GM18499 (cell line): ENCODE measurements at regions not wholly inside any gene's neighbourhood (a gene's known extent, or its start where the extent isn't known, plus 50 kb on each side); places are given as distances from the start of the nearest gene placed in this dataset.

Experiments used
- ATAC-seq: cut with Tn5 transposase; IDR thresholded peaks from one replicate; pipeline ENCODE4 v1.9.1; 2021; ENCODE audit warnings: moderate number of reproducible peaks; ENCODE audit not compliant: insufficient read depth, unreplicated experiment

- no peak for ATAC-seq
These were observed 53.0 kb downstream of the RASSF10 start for GRCh38 chr11:13062115-13062514.

GRCh38 chr11:13064593-13064992 lies 55.5 kb downstream of the RASSF10 start:
- ATAC-seq = no peak

GRCh38 chr11:13065200-13065787 lies 56.2 kb downstream of the RASSF10 start:
- ATAC-seq = no peak

GRCh38 chr11:13068211-13068610 lies 59.1 kb downstream of the RASSF10 start:
- ATAC-seq = no peak

GRCh38 chr11:13073119-13073981 lies 64.2 kb downstream of the RASSF10 start:
- no peak for ATAC-seq

- ATAC-seq = no peak
These were observed 65.8 kb downstream of the RASSF10 start for GRCh38 chr11:13074714-13075464.

- ATAC-seq = no peak
These were observed 67.8 kb downstream of the RASSF10 start for GRCh38 chr11:13076961-13077360.

GRCh38 chr11:13080861-13081260 lies 71.7 kb downstream of the RASSF10 start:
- no peak for ATAC-seq

GRCh38 chr11:13082588-13082987 lies 73.5 kb downstream of the RASSF10 start:
- no peak for ATAC-seq

GRCh38 chr11:13090228-13090708 lies 81.2 kb downstream of the RASSF10 start:
- no peak for ATAC-seq

- ATAC-seq = no peak
These were observed 82.3 kb downstream of the RASSF10 start for GRCh38 chr11:13091373-13091772.

- ATAC-seq = no peak
These were observed 82.7 kb downstream of the RASSF10 start for GRCh38 chr11:13091804-13092203.

GRCh38 chr11:13094930-13095687 lies 86.0 kb downstream of the RASSF10 start:
- ATAC-seq = no peak

- ATAC-seq = no peak
These were observed 88.9 kb downstream of the RASSF10 start for GRCh38 chr11:13098063-13098462.

GRCh38 chr11:13098616-13099289 lies 89.6 kb downstream of the RASSF10 start:
- no peak for ATAC-seq

GRCh38 chr11:13101644-13102512 lies 92.8 kb downstream of the RASSF10 start:
- ATAC-seq = no peak

- ATAC-seq = no peak
These were observed 93.4 kb downstream of the RASSF10 start for GRCh38 chr11:13102513-13102840.

GRCh38 chr11:13102865-13103539 lies 93.9 kb downstream of the RASSF10 start:
- no peak for ATAC-seq
